HG02938 (cell line): ENCODE measurements at regions not wholly inside any gene's neighbourhood (a gene's known extent, or its start where the extent isn't known, plus 50 kb on each side); places are given as distances from the start of the nearest gene placed in this dataset.

Experiments
- ATAC-seq: cut with Tn5 transposase; IDR thresholded peaks from one replicate; pipeline ENCODE4 v1.9.1; 2021; ENCODE audit warnings: mild to moderate bottlenecking, moderate library complexity; ENCODE audit not compliant: unreplicated experiment

GRCh38 chr2:121955872-121956271 is 200.4 kb downstream of the TSN start:
- no peak for ATAC-seq

- peak; percentile 59 for ATAC-seq
Measured at GRCh38 chr2:121960251-121960650, 204.8 kb downstream of the TSN start.

GRCh38 chr2:121961761-121962160 is 206.3 kb downstream of the TSN start:
- ATAC-seq: no peak

GRCh38 chr2:121965661-121966060 is 210.2 kb downstream of the TSN start:
- ATAC-seq: no peak

DNA sequence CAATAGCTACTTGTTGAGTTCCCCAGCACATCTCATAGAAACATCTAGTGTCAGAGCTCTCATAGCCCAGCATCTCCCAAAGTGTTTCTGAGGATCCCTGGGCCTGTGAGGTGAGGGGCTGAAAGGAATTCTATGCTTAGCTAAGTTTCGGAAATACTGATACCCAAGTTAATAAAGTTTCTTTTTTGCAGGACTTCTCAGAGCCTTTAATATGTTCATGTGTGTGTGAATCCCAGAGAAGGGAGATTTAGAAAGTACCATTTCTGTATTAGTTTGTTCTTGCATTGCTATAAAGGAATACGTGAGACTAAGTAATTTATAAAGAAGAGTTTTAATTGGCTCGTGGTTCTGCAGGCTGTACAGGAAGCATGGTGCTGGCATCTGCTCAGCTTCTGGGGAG is 211.2 kb downstream of the TSN start:
- no peak for ATAC-seq

GRCh38 chr2:121969166-121969565 is 213.7 kb downstream of the TSN start:
- no peak for ATAC-seq

DNA sequence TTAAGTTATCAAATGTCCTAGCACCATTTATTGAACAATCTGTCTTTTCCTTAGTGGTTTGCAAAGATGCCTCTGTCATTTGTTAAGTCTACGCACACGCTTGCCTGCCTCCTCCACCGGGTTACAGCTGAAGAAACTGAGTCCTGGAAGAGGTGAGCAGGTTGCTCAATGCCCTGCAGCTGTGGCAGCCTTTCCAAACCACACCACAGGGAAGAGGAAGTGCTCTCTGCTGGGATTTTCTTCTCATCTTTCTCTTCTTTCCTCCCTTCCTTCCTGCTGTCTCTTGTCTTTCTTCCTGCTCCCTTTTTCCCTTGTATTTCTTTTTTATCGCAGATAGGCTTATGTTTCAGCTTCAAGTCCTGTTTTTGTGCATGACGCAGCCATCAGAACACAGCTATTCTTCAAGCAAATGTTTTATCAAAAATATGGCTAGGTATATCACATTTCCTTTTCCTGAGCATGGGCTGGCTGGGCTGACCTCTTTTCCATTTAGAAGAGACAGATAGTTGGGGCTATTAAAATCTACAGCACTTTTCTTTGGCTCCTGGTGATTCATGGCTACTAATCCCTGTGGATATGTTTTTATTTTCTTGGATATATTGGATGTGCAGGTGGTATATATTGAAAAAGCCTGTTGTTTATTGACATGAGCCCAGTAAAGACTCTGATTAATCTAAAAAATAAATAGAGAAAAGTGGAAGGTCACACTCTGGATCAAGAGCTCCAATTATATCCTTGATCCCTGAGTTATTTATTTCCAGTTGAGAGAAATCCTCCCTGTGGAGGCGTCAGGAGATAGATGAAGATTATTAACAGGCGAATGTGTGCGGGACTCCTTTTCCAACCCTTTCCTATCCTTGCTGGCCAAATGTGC is 214.6 kb downstream of the TSN start:
- no peak for ATAC-seq

GRCh38 chr2:121972203-121972602 is 216.8 kb downstream of the TSN start:
- no peak for ATAC-seq

- peak; percentile 95 for ATAC-seq
Measured at GRCh38 chr2:121974897-121975661, 219.6 kb downstream of the TSN start.

GRCh38 chr2:121976926-121977325 is 221.5 kb downstream of the TSN start:
- no peak for ATAC-seq

DNA sequence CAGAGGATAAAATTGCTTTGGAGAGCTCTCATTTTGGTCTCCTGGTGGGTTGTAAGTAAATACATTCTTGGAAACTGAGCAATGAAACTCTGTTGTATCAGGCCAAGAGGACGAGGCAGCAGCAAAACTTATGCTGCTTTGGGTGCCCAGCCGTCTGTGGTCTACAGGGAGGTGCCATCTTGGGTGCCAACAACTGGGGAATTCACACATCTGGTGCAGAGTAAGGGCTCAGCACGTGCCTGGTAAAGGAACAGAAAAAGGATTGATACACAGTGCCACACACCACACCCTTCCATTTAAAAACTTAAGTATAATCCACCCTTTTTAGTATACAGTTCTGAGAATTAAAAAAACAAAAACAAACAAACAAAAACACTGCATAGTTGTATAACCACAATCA is 221.9 kb downstream of the TSN start:
- no peak for ATAC-seq

DNA sequence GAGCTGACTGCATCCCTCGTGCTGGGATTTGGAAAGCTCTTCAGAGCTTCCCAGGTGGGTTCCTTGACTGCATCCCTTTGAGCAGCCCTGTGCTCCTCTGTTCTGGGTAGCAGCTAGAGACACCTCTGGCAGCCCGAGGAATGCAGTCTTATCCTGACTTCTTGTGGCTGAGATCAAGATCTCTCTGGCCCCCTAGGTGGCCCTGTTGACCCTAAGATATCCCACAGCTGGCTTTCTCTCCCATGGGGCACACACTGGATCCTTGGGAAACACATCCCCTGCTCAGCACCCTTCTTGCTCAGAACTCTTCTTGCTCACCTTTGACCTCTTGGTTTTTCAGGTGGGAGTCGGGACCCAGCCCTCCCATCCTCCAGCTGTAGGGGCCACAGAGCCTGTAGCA is 237.2 kb downstream of the TSN start:
- no peak for ATAC-seq

DNA sequence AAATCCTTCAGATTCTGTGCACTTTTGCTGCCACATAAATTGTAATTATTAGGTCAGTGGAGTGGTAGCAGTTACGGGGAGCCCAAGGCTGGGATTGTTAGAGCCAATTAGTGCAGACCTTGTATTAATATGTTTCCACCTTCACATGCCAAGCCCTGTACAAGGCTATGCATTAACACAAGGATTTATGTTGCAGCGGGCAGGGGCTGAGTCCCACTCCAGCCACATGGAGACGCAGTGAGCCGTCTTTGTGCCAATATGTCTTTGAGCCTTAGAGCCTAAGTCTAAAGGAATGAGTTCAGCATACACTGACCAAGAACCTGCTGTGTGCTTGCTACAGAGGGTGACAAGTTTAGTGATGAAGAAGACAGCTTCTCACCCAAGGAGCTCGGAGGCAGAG is 238.2 kb downstream of the TSN start:
- no peak for ATAC-seq

DNA sequence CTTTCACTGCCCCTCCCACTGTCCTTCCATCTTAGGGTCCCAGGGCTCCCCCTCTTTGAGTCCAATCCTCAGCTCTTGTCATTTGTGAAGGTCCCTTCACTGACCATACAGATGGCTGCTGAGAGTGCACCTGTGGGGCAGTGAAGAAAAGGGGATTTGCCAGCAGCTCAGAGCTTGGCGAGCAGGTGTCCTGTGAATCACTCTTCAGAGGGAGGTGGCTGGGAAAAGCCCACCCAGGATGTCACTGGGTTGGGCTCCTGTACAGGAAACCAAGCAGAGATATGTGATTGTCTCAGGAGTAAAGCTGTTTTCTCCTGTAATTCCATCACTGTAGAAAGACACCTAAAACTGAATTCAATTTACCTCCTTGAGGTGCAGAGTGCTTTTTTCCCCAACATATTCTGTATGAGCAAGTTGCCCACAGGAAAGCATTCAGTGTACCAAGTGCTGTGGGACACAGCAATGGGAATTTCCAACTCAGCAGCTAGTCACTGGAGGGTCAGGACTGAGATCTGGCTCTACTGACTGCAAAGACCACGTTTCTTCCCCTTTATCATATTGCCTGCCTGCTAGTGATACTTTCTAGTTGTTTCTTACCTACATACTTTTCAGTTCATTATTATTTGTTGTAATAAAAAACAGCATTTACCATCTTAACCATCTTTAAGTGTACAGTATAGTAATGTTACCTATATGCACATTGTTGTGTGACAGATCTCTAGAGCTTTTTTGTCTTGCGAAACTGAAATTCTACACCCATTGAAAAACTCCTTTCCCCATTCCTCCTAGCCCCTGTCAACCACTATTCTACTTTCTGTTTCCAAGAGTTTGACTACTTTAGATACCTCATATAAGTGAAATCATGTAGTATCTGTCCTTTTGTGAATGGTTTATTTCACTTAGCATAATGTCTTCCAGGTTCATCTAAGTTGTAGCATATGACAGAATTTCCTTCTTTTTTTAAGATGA is 239.1 kb downstream of the TSN start:
- no peak for ATAC-seq

GRCh38 chr2:121998751-121999150 is 243.3 kb downstream of the TSN start:
- no peak for ATAC-seq

DNA sequence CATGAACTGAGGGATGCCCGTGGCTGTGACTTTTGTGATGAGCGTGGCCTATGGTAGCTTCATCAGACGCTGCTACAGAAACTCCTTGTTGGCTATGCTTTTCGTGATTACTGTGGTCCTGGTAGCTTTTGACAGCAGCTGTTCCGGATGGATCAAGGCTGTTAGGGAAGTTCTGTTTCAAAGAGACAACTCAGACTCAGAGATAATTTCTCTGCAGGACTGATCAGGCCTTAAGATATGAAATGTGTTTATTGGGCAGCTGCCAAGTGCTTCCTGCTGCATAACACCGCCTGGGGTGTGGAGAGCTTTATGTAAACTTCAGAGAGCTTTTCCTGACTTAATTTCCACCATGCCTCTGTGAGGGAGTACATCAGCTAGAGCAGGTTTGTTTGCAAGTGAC is 243.8 kb downstream of the TSN start:
- no peak for ATAC-seq

- ATAC-seq: no peak
Measured at GRCh38 chr2:122000556-122001340, 245.3 kb downstream of the TSN start.

DNA sequence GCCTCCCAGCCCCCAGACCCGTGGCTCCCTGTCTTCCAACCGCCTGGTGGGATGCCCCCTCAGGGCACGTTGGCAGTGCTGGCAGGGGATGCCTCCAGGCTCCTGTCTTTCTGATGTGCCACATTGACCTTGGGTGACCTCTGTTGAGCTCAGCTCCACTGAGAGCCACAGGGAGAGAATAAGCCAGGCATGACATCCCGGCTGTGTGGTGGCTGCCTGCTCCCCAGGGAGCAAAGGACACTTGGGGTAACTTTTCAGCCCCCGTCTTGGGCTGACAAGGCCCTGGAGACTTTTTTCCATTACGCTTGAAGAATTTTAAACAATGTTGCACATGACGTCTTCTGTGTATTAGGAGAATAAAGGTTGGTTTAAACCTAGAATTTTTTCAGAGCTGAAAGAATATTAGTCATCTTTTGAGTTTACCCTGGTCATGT is 246.0 kb downstream of the TSN start:
- ATAC-seq: no peak

- no peak for ATAC-seq
Measured at GRCh38 chr2:122003196-122003940, 247.9 kb downstream of the TSN start.
